UCSD-AML1 (cell line): ENCODE measurements at regions not wholly inside any gene's neighbourhood (a gene's known extent, or its start where the extent isn't known, plus 50 kb on each side); places are given as distances from the start of the nearest gene placed in this dataset.
"Not testable (repeated sequence)": the region's sequence is repeated elsewhere in the genome, so short reads cannot be mapped to it uniquely, and the experiment has no call there.

ENCODE experiments used
- DNase-seq: peaks from one replicate; lab custom pipeline; 2025; ENCODE audit not compliant: unreplicated experiment; lab: John Stamatoyannopoulos, UW

GRCh38 chrX:121639781-121640180 is 592.4 kb downstream of the GLUD2 start:
- no peak for DNase-seq

GRCh38 chrX:121641560-121641959 is 594.1 kb downstream of the GLUD2 start:
- no peak for DNase-seq

GRCh38 chrX:121642415-121642814 is 595.0 kb downstream of the GLUD2 start:
- no peak for DNase-seq

- no peak for DNase-seq
Observed at GRCh38 chrX:121649417-121649816, 602.0 kb downstream of the GLUD2 start.

- no peak for DNase-seq
Observed at GRCh38 chrX:121655276-121655675, 607.9 kb downstream of the GLUD2 start.

GRCh38 chrX:121666171-121666570 is 618.8 kb downstream of the GLUD2 start:
- DNase-seq: no peak

GRCh38 chrX:121671649-121672048 is 624.2 kb downstream of the GLUD2 start:
- DNase-seq: no peak

GRCh38 chrX:121709236-121709635 is 661.8 kb downstream of the GLUD2 start:
- DNase-seq: not testable (repeated sequence)

GRCh38 chrX:121733514-121733913 is 686.1 kb downstream of the GLUD2 start:
- no peak for DNase-seq

- no peak for DNase-seq
Observed at GRCh38 chrX:121746105-121746504, 698.7 kb downstream of the GLUD2 start.

- DNase-seq: not testable (repeated sequence)
Observed at GRCh38 chrX:121753602-121754001, 706.2 kb downstream of the GLUD2 start.

GRCh38 chrX:121754301-121754700 is 706.9 kb downstream of the GLUD2 start:
- no peak for DNase-seq

GRCh38 chrX:121755541-121755940 is 708.1 kb downstream of the GLUD2 start:
- no peak for DNase-seq

GRCh38 chrX:121761845-121762244 is 714.4 kb downstream of the GLUD2 start:
- DNase-seq: no peak

GRCh38 chrX:121763671-121764070 is 716.3 kb downstream of the GLUD2 start:
- no peak for DNase-seq

- not testable (repeated sequence) for DNase-seq
Observed at GRCh38 chrX:121768210-121768609, 720.8 kb downstream of the GLUD2 start.

- DNase-seq: no peak
Observed at GRCh38 chrX:121781991-121782390, 734.6 kb downstream of the GLUD2 start.

GRCh38 chrX:121782544-121782943 is 735.1 kb downstream of the GLUD2 start:
- no peak for DNase-seq

- DNase-seq: no peak
Observed at GRCh38 chrX:121782976-121783375, 735.6 kb downstream of the GLUD2 start.

GRCh38 chrX:121802881-121803412 is 755.5 kb downstream of the GLUD2 start:
- no peak for DNase-seq

GRCh38 chrX:121823406-121823805 is 776.0 kb downstream of the GLUD2 start:
- no peak for DNase-seq

- DNase-seq: no peak
Observed at GRCh38 chrX:121831601-121832000, 784.2 kb downstream of the GLUD2 start.

- DNase-seq: no peak
Observed at GRCh38 chrX:121832446-121832845, 785.0 kb downstream of the GLUD2 start.

GRCh38 chrX:121836000-121836399 is 788.6 kb downstream of the GLUD2 start:
- DNase-seq: no peak
